ENCODE measurements at regions not wholly inside any gene's neighbourhood (a gene's known extent, or its start where the extent isn't known, plus 50 kb on each side); places are given as distances from the start of the nearest gene placed in this dataset.
A peak's percentile ranks its signal among the peaks of the same experiment; 100 is the strongest.

DNA sequence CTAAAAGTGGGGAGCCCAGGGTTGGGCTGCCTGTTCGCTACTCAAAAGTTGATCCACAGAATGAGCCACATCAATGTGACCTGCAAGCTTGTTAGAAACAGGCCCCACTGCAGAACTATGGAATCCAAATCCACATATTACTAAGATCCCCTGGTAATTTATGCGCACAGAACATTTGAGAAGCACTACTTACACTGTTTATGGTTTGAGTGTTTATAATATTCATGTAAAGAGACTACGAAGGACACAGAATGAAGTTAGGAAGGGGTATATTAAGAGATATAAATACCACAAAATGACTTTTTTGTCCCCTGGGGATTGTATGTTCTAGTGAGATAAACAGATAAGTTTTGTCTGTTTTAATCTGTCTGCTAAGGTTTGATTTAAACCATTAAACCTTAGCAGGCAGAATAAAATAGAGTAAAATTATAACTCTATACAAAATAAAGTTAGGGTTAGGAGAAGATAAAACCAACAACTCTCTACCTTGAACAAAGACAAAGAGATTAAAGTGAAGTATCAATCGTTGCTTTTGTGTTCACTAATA, 666.9 kb upstream of the SOX9 start:
- no peaks in the 10 kb centered on the region for H3K9me3 Mint-ChIP-seq (ENCODE audit: unreplicated experiment)
- H3K27me3 Mint-ChIP-seq (ENCODE audit: insufficient read depth, unreplicated experiment), result no peaks in the 10 kb centered on the region
- peaks cover 6% of the 10 kb centered on the region for H3K4me1 Mint-ChIP-seq (ENCODE audit: insufficient read depth, unreplicated experiment)
- TF ChIP-seq, protein P1, sequence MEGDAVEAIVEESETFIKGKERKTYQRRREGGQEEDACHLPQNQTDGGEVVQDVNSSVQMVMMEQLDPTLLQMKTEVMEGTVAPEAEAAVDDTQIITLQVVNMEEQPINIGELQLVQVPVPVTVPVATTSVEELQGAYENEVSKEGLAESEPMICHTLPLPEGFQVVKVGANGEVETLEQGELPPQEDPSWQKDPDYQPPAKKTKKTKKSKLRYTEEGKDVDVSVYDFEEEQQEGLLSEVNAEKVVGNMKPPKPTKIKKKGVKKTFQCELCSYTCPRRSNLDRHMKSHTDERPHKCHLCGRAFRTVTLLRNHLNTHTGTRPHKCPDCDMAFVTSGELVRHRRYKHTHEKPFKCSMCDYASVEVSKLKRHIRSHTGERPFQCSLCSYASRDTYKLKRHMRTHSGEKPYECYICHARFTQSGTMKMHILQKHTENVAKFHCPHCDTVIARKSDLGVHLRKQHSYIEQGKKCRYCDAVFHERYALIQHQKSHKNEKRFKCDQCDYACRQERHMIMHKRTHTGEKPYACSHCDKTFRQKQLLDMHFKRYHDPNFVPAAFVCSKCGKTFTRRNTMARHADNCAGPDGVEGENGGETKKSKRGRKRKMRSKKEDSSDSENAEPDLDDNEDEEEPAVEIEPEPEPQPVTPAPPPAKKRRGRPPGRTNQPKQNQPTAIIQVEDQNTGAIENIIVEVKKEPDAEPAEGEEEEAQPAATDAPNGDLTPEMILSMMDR (IDR thresholded peaks at IDR 0.05; ENCODE audit: unreplicated experiment), result no peak
- no TSS peak for BruUV-seq (replicated peaks)
- H3K4me3 Mint-ChIP-seq (ENCODE audit: unreplicated experiment), result no peak overlapping the region
- intact Hi-C loops (cut with micrococcal nuclease), result no loop called here
- ChIA-PET CTCF (no interaction called here), POLR2A (interaction anchor here (1.2 kb wide), 1 partner anchor 15 kb away, joined by 3 read pairs; no protein-coding TSS in a partner anchor)
- no peak overlapping the region for H3K27ac Mint-ChIP-seq (ENCODE audit: low read depth, unreplicated experiment)
- DNase-seq (ENCODE audit: unreplicated experiment), result no peak
- no peaks in the 10 kb centered on the region for H3K36me3 Mint-ChIP-seq (ENCODE audit: insufficient read depth, unreplicated experiment)

DNA sequence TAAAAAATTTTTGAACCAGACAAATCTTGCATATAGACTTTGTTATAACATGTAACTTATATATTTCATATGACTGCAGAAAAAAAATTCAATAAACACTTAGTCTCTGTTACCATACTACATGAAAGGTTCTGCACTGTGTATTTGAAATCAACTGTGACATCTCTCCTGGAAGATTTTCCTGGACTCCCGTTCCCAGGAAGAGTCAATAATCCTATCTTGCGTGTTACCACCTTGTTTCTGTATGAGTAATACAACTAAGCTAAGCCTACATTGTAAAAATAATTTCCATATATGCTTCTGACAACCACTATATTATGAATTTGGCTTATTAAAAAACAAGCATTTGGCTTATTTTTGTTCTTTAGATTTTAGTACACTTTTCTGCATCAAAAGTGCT, 665.6 kb upstream of the SOX9 start:
- ChIA-PET POLR2A (interaction anchor here (1.3 kb wide), 1 partner anchor 16 kb away, joined by 4 read pairs; no protein-coding TSS in a partner anchor), CTCF (no interaction called here)

DNA sequence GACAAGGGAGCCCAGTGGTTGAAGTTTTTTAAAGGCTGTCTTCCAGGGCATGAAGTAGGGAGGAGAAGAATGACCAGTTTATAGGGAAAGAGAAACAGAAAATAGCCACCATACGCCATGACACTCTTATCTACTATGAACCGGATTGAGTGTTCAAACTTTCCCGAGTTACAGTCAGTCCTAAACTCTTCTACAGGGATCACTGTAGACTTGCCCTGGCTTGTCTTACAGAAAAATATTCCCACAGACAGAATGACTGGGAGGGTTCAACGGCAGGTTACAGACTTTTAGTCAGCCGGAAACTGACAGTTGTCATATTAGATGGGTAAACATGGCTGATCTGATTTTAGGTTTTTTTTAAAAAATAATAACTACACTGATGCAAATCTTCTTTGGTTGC, 662.5 kb upstream of the SOX9 start:
- no peaks in the 10 kb centered on the region for H3K36me3 Mint-ChIP-seq (ENCODE audit: insufficient read depth, unreplicated experiment)
- peak; percentile 83 for DNase-seq (ENCODE audit: unreplicated experiment)
- no TSS peak for BruUV-seq (replicated peaks)

More for the DNA sequence above, 665.6 kb upstream of the SOX9 start:
- TF ChIP-seq, protein P1 (IDR thresholded peaks at IDR 0.05; ENCODE audit: unreplicated experiment), result no peak
- H3K27me3 Mint-ChIP-seq (ENCODE audit: insufficient read depth, unreplicated experiment), result no peaks in the 10 kb centered on the region
- H3K9me3 Mint-ChIP-seq (ENCODE audit: unreplicated experiment), result no peaks in the 10 kb centered on the region
- BruUV-seq (replicated peaks), result no TSS peak
- intact Hi-C loops (cut with micrococcal nuclease), result loop anchor here (5.0 kb wide), 1 partner anchor 118 kb away; no protein-coding TSS in a partner anchor
- no peak overlapping the region for H3K27ac Mint-ChIP-seq (ENCODE audit: low read depth, unreplicated experiment)
- no peaks in the 10 kb centered on the region for H3K36me3 Mint-ChIP-seq (ENCODE audit: insufficient read depth, unreplicated experiment)
- peaks cover 6% of the 10 kb centered on the region for H3K4me1 Mint-ChIP-seq (ENCODE audit: insufficient read depth, unreplicated experiment)
- no peak for DNase-seq (ENCODE audit: unreplicated experiment)
- no peak overlapping the region for H3K4me3 Mint-ChIP-seq (ENCODE audit: unreplicated experiment)

DNA sequence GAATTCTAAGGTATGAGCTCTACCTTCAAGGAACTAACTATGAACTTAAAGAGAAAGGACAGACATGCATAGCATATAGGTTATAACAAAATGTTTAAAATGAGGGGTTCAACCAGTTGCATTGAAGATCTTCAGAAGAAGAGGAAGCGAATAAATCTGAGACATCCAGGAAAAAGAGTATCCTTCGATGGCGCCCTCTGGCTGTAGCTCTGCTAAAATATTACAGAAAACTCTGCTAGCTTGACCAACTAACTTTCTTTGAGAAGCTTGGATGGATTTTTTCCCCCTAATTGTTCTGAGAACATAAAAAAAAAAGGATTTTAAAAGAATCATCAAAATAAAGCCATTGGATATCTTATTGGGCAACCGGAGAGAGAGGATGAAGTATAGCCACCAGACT, 659.9 kb upstream of the SOX9 start:
- Mint-ChIP-seq H3K4me3 (ENCODE audit: unreplicated experiment) (no peak overlapping the region), H3K4me1 (ENCODE audit: insufficient read depth, unreplicated experiment) (peaks cover 18% of the 10 kb centered on the region), H3K9me3 (ENCODE audit: unreplicated experiment) (no peaks in the 10 kb centered on the region), H3K27ac (ENCODE audit: low read depth, unreplicated experiment) (no peak overlapping the region), H3K27me3 (ENCODE audit: insufficient read depth, unreplicated experiment) (no peaks in the 10 kb centered on the region), H3K36me3 (ENCODE audit: insufficient read depth, unreplicated experiment) (no peaks in the 10 kb centered on the region)
- intact Hi-C loops (cut with micrococcal nuclease), result loop anchor here (1.0 to 5.0 kb wide), 2 partner anchors 59 to 223 kb away; no protein-coding TSS in a partner anchor
- POLR2A ChIA-PET, result interaction anchor here (0.7 to 1.1 kb wide), 3 partner anchors 57 to 469 kb away, joined by 3 to 4 read pairs (median 4); no protein-coding TSS in a partner anchor
- TF ChIP-seq, protein P1 (IDR thresholded peaks at IDR 0.05; ENCODE audit: unreplicated experiment), result peak; percentile 14
- BruUV-seq (replicated peaks), result no TSS peak
- CTCF ChIA-PET, result interaction anchor here (0.6 to 4.2 kb wide), 22 partner anchors 11 to 1670 kb away, joined by 3 to 35 read pairs (median 4); partner anchors contain the start of gene SOX9
- DNase-seq (ENCODE audit: unreplicated experiment), result peak; percentile 55

More for the DNA sequence above, 662.5 kb upstream of the SOX9 start:
- Mint-ChIP-seq H3K4me3 (ENCODE audit: unreplicated experiment) (peak overlapping the region; percentile 52), H3K9me3 (ENCODE audit: unreplicated experiment) (no peaks in the 10 kb centered on the region), H3K27me3 (ENCODE audit: insufficient read depth, unreplicated experiment) (no peaks in the 10 kb centered on the region), H3K4me1 (ENCODE audit: insufficient read depth, unreplicated experiment) (peaks cover 12% of the 10 kb centered on the region), H3K27ac (ENCODE audit: low read depth, unreplicated experiment) (peak overlapping the region; percentile 87)
- intact Hi-C loops (cut with micrococcal nuclease), result loop anchor here (5.0 kb wide), 1 partner anchor 121 kb away; no protein-coding TSS in a partner anchor
- ChIA-PET CTCF (no interaction called here), POLR2A (interaction anchor here (0.6 kb wide), 1 partner anchor 260 kb away, joined by 3 read pairs; no protein-coding TSS in a partner anchor)
- TF ChIP-seq, protein P1 (IDR thresholded peaks at IDR 0.05; ENCODE audit: unreplicated experiment), result no peak

Measured in MCF 10A (cell line).